Esophagus squamous epithelium (tissue), 5 donors: ENCODE measurements at regions not wholly inside any gene's neighbourhood (a gene's known extent, or its start where the extent isn't known, plus 50 kb on each side); places are given as distances from the start of the nearest gene placed in this dataset.
"Not testable (repeated sequence)": the region's sequence is repeated elsewhere in the genome, so short reads cannot be mapped to it uniquely, and the experiment has no call there.

Experiments used
- DNase-seq: peaks from one replicate; lab custom pipeline; 2025; lab: John Stamatoyannopoulos, UW
- H3K27ac ChIP-seq, 4 donors: fragments of 200-600 bp; sonication (generic); one replicate each; pipeline ENCODE4 v1.5.1; 2016 to 2019; ENCODE audit warnings: mild to moderate bottlenecking in 1 of 4
- H3K27me3 ChIP-seq, 4 donors: fragments of 200-600 bp; sonication (generic); 1 replicate in 3 of 4; 2 replicates in 1 of 4; pipeline versions ENCODE4 v1.5.1 to v1.6.0; 2017 to 2021; ENCODE audit warnings: antibody characterized with exemption in 1 of 4
- H3K36me3 ChIP-seq, 3 donors: fragments of 200-600 bp; sonication (generic); one replicate each; pipeline ENCODE4 v1.5.1; 2016 to 2019
- H3K4me1 ChIP-seq, 3 donors: fragments of 200-600 bp; sonication (generic); one replicate each; pipeline ENCODE4 v1.5.1; 2017 to 2019
- H3K4me3 ChIP-seq, 4 donors: fragments of 200-600 bp; sonication (generic); 1 replicate in 3 of 4; 2 replicates in 1 of 4; pipeline ENCODE4 v1.5.1; 2016 to 2019; ENCODE audit warnings: mild to moderate bottlenecking in 2 of 4, moderate library complexity in 1 of 4
- H3K9me3 ChIP-seq, 3 donors: fragments of 200-600 bp; sonication (generic); one replicate each; pipeline ENCODE4 v1.5.1; 2016 to 2019
- POLR2A ChIP-seq, 4 donors: fragments of 450-650 bp; IDR thresholded peaks; one replicate each; pipeline ENCODE4 v1.6.1; 2017; ENCODE audit warnings: antibody characterized with exemption in 4 of 4, mild to moderate bottlenecking in 4 of 4, moderate library complexity in 3 of 4
- WGBS, 2 donors: methylation state at CpG; one replicate each; pipeline ENCODE4 v1.1.5; 2018; 5-methylcytosine and 5-hydroxymethylcytosine counted together
- intact Hi-C: fragments of 100-400 bp; cut with DNase I; formaldehyde crosslinking; loops from one replicate; pipeline ENCODE4 v1.15.0; 2022
- TF ChIP-seq, protein P1 (sequence below), 6 experiments: fragments of 450-650 bp in 4 of 6; fragments of 200-600 bp in 2 of 6; sonication (generic) in 2 of 6; IDR thresholded peaks; one replicate each; pipeline ENCODE4 v1.5.1; 2016 to 2019; ENCODE audit warnings: antibody characterized with exemption in 6 of 6, mild to moderate bottlenecking in 4 of 6, moderate library complexity in 4 of 6
- donor health status: DM: yes; HTN: yes; CAD: no.

DNA sequence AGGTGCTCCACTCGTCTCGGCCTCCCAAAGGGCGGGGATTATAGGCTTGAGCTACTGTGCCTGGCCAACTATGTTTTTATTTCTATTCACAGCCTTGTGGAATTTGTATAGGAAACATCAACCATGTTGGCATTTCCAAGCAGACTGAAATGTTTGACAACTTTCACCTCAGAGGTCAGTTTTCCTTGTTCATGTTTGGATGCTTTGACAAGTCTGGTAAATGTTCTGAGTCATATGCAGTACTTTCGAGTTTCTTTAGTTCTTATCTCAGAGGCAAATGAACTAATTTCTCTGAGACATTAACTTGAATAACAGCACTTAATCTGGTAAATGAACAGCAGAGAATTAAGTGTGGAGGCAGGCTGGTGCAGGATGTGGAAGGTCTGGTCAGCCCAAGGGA lies 373.4 kb upstream of the SYNCRIP start:
- WGBS, 2 donors = 40 to 51% methylated on average over 4 of the region's 4 CpGs

DNA sequence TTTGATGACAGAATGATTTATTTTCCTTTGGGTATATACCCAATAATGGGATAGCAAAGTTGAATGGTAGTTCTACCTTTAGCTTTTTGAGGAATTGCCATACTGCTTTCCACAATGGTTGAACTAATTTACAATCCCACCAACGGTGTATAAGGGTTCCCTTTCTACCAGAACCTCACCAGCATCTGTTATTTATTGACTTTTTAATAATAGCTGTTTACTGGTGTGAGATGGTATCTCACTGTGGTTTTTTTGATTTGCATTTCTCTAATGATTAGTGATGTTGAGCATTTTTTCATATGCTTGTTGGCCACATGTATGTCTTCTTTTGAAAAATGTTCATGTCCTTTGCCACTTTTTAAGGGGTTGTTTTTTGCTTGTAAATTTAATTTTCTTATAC lies 370.3 kb upstream of the SYNCRIP start:
- H3K27me3 ChIP-seq, DNase-seq, intact Hi-C loops, H3K4me3 ChIP-seq, H3K36me3 ChIP-seq, H3K4me1 ChIP-seq, H3K27ac ChIP-seq, H3K9me3 ChIP-seq: not testable (repeated sequence)
- WGBS, 2 donors = 57% methylated on average over 1 of the region's 1 CpG

More for the DNA sequence above, 373.4 kb upstream of the SYNCRIP start:
- intact Hi-C loops = no loop called here
- TF ChIP-seq, protein P1, sequence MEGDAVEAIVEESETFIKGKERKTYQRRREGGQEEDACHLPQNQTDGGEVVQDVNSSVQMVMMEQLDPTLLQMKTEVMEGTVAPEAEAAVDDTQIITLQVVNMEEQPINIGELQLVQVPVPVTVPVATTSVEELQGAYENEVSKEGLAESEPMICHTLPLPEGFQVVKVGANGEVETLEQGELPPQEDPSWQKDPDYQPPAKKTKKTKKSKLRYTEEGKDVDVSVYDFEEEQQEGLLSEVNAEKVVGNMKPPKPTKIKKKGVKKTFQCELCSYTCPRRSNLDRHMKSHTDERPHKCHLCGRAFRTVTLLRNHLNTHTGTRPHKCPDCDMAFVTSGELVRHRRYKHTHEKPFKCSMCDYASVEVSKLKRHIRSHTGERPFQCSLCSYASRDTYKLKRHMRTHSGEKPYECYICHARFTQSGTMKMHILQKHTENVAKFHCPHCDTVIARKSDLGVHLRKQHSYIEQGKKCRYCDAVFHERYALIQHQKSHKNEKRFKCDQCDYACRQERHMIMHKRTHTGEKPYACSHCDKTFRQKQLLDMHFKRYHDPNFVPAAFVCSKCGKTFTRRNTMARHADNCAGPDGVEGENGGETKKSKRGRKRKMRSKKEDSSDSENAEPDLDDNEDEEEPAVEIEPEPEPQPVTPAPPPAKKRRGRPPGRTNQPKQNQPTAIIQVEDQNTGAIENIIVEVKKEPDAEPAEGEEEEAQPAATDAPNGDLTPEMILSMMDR (IDR thresholded peaks at IDR 0.05) = no peak
- TF ChIP-seq POLR2A (IDR thresholded peaks at IDR 0.05) = no peak
- H3K4me1 ChIP-seq = no peaks in the 10 kb centered on the region
- H3K4me3 ChIP-seq = no peak overlapping the region
- H3K36me3 ChIP-seq = no peaks in the 10 kb centered on the region
- no peak for DNase-seq
- no peaks in the 10 kb centered on the region for H3K9me3 ChIP-seq
- H3K27ac ChIP-seq = no peak overlapping the region
- H3K27me3 ChIP-seq = no peaks in the 10 kb centered on the region

DNA sequence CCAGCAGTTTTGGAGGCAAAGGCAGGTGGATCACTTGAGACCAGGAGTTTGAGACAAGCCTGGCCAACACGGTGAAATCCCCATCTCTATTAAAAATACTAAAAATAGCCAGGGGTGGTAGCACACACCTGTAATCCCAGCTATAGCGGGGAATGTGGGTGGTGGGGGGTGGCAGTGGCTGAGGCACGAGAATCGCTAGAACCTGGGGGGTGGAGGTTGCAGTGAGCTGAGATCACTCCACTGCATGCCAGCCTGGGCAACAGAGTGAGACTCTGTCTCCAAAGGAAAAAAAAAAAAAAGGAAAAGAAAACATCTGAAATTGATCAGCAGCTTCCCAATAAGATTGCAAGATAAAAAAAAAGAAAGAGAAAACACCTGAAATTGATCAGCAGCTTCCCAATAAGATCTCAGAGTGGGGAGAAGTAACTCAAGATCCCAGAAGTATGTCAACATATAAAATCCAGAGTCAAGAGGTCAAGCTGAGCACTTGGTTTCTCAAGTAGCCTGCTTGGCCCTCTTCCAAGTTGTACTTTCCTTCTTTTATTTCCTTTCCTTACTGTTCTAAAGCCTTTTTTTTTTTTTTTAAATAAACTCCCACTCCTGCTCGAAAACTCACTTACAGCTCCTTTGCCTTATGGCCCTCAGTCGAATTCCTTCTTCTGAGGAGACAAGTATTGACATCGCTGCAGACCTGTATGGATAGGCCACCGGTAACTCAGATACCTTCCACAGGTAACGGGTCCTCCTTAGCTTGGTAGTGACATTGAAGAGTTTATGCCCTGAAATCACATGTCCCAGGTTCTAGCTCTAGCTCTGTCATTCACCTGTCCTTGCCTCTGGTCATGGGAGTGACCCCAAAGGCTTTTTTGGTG lies 368.5 kb upstream of the SYNCRIP start:
- Histone ChIP-seq H3K9me3 (no peaks in the 10 kb centered on the region), H3K36me3 (no peaks in the 10 kb centered on the region), H3K4me1 (no peaks in the 10 kb centered on the region), H3K4me3 (no peak overlapping the region), H3K27me3 (no peaks in the 10 kb centered on the region), H3K27ac (no peak overlapping the region)
- no peak for DNase-seq
- TF ChIP-seq POLR2A (IDR thresholded peaks at IDR 0.05) = no peak
- TF ChIP-seq, protein P1 (IDR thresholded peaks at IDR 0.05) = no peak
- 62 to 74% methylated on average over 8 to 9 of the region's 9 CpGs for WGBS, 2 donors
- intact Hi-C loops = no loop called here

DNA sequence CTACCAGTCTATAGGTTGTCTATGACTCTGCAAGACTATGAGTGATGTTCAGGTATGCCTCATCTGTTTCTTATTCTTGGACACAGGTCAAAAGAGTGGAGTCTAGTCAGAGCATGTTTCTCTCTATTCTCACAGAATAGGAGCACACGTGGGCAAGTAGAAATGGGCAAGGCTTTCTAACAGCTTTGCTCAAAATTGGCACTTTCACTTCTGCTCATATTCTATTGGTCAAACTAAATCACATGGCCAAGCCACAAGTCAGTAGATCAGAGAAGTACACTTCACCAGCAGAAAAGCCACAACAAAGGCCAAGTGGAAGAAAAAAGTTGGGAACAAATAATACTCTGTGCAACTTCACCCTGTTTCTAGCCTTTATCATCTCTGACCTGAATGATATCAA lies 354.5 kb upstream of the SYNCRIP start:
- no peak for TF ChIP-seq POLR2A (IDR thresholded peaks at IDR 0.05)
- TF ChIP-seq, protein P1 (IDR thresholded peaks at IDR 0.05) = no peak
- no peak for DNase-seq
- Histone ChIP-seq H3K4me3 (no peak overlapping the region), H3K4me1 (no peaks in the 10 kb centered on the region), H3K27me3 (no peaks in the 10 kb centered on the region), H3K9me3 (no peaks in the 10 kb centered on the region), H3K36me3 (no peaks in the 10 kb centered on the region), H3K27ac (no peak overlapping the region)
- 10 to 40% methylated on average over 1 of the region's 1 CpG for WGBS, 2 donors
- intact Hi-C loops = no loop called here

DNA sequence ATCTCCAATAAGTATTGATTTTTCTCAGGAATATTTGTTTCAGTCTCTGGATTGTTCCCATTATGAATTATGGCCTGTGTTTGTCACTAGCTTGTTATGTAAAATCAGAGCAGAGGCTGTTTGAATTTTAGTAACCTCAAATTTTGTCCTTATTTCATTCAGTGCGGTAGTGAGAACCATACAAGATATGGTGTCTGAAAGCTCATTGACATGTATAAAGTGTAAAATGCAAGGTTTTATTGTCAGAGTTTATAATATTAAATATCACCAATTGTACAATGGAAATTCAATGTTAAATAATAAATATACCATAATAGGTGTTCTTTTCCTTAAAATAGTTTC lies 353.3 kb upstream of the SYNCRIP start:
- Histone ChIP-seq H3K27me3 (no peaks in the 10 kb centered on the region), H3K27ac (no peak overlapping the region), H3K36me3 (no peaks in the 10 kb centered on the region), H3K4me1 (no peaks in the 10 kb centered on the region), H3K9me3 (no peaks in the 10 kb centered on the region), H3K4me3 (no peak overlapping the region)
- intact Hi-C loops = no loop called here
- TF ChIP-seq POLR2A (IDR thresholded peaks at IDR 0.05) = no peak
- TF ChIP-seq, protein P1 (IDR thresholded peaks at IDR 0.05) = no peak
- 92 to 93% methylated on average over 1 of the region's 1 CpG for WGBS, 2 donors
- DNase-seq = no peak
